B cell (primary cell): ENCODE measurements at regions not wholly inside any gene's neighbourhood (a gene's known extent, or its start where the extent isn't known, plus 50 kb on each side); places are given as distances from the start of the nearest gene placed in this dataset.

ENCODE experiments used
- ATAC-seq: fragments of 200-7000 bp; cut with Tn5 transposase; one replicate; pipeline ENCODE4 v1.10.0; 2021; ENCODE audit warnings: low read depth, mild to moderate bottlenecking, moderate number of reproducible peaks, moderate library complexity
- CTCF ChIA-PET: fragments of 350-600 bp; sonication (Branson Sonifier 250); formaldehyde crosslinking; loops from one replicate; lab custom pipeline; 2021; ENCODE audit warnings: antibody characterized with exemption, inconsistent platforms; lab: Charles Lee
- POLR2A ChIA-PET: fragments of 350-600 bp; sonication (Branson Sonifier 250); formaldehyde crosslinking; loops from one replicate; lab custom pipeline; 2021; ENCODE audit warnings: antibody characterized with exemption; lab: Charles Lee
- DNase-seq: peaks from one replicate; pipeline ENCODE4 v3.0.0; 2013
- H2AFZ ChIP-seq: 2 replicates; pipeline ENCODE4 v1.6.1; 2012; ENCODE audit warnings: mild to moderate bottlenecking, low read depth, low read length; ENCODE audit not compliant: insufficient read depth, poor library complexity, severe bottlenecking
- H3K27ac ChIP-seq, 2 donors: 1 replicate in 1 of 2; 2 replicates in 1 of 2; pipeline ENCODE4 v1.5.1; 2012 to 2013; ENCODE audit warnings: low read length in 2 of 2, mild to moderate bottlenecking in 2 of 2, moderate library complexity in 1 of 2
- H3K27me3 ChIP-seq, 4 experiments: fragments of 200-600 bp in 1 of 4; sonication (generic) in 1 of 4; replicated peaks in 1 of 4; 1 replicate in 2 of 4; 2 replicates in 2 of 4; pipeline versions ENCODE4 v1.6.1 to v1.7.0; 2013 to 2016; ENCODE audit warnings: low read length in 3 of 4, mild to moderate bottlenecking in 2 of 4, mixed read lengths in 1 of 4, moderate library complexity in 1 of 4; ENCODE audit not compliant: insufficient read depth in 4 of 4, control insufficient read depth in 3 of 4; ENCODE audit errors: control extremely low read depth in 1 of 4
- H3K36me3 ChIP-seq, 2 experiments: replicated peaks in 1 of 2; 1 replicate in 1 of 2; 2 replicates in 1 of 2; pipeline versions ENCODE4 v1.6.1 to v1.7.1; 2013; ENCODE audit warnings: low read length in 1 of 2; ENCODE audit not compliant: insufficient read depth in 2 of 2, control insufficient read depth in 1 of 2; ENCODE audit errors: control extremely low read depth in 1 of 2, extremely low read depth in 1 of 2
- H3K4me1 ChIP-seq, 2 donors: fragments of 200-600 bp in 1 of 2; sonication (generic) in 1 of 2; 1 replicate in 1 of 2; 2 replicates in 1 of 2; pipeline versions ENCODE4 v1.5.1 to v1.6.1; 2013 to 2017; ENCODE audit warnings: low read length in 2 of 2; ENCODE audit not compliant: control insufficient read depth in 2 of 2, insufficient read depth in 2 of 2
- H3K4me2 ChIP-seq: replicated peaks from 2 replicates; pipeline ENCODE3; 2012; ENCODE audit warnings: mild to moderate bottlenecking, low read depth, low read length; ENCODE audit not compliant: poor library complexity, severe bottlenecking
- H3K4me3 ChIP-seq, 5 experiments: fragments of 200-600 bp in 1 of 5; sonication (generic) in 1 of 5; 1 replicate in 3 of 5; 2 replicates in 2 of 5; pipeline versions ENCODE4 v1.5.1 to v1.7.0; 2011 to 2016; ENCODE audit warnings: low read length in 4 of 5, mild to moderate bottlenecking in 4 of 5, low read depth in 2 of 5, control low read depth in 1 of 5, moderate library complexity in 1 of 5; ENCODE audit not compliant: insufficient read depth in 1 of 5; ENCODE audit errors: control extremely low read depth in 1 of 5, extremely low read depth in 1 of 5
- H3K79me2 ChIP-seq: fragments of 200-600 bp; sonication (generic); one replicate; pipeline ENCODE4 v1.6.0; 2016; ENCODE audit warnings: low read length; ENCODE audit not compliant: control insufficient read depth, insufficient read depth
- H3K9ac ChIP-seq: fragments of 200-600 bp; sonication (generic); 2 replicates; pipeline ENCODE4 v1.6.1; 2017; ENCODE audit warnings: mild to moderate bottlenecking, low read length, moderate library complexity
- H3K9me3 ChIP-seq, 3 donors: one replicate each; pipeline versions ENCODE4 v1.6.1 to v1.7.1; 2013; ENCODE audit warnings: low read length in 2 of 3; ENCODE audit not compliant: control insufficient read depth in 2 of 3, insufficient read depth in 1 of 3; ENCODE audit errors: control extremely low read depth in 1 of 3
- H4K20me1 ChIP-seq: 2 replicates; pipeline ENCODE4 v1.6.0; 2012; ENCODE audit warnings: mild to moderate bottlenecking, low read length; ENCODE audit not compliant: insufficient read depth, control insufficient read depth, poor library complexity, severe bottlenecking
- H3K27ac Mint-ChIP-seq: one replicate; pipeline ENCODE4 v1.8.0; 2021; ENCODE audit warnings: mixed read lengths
- H3K27me3 Mint-ChIP-seq: one replicate; pipeline ENCODE4 v1.8.0; 2021; ENCODE audit warnings: mixed read lengths
- H3K4me1 Mint-ChIP-seq: one replicate; pipeline ENCODE4 v1.8.0; 2021; ENCODE audit warnings: mixed read lengths
- H3K4me3 Mint-ChIP-seq: one replicate; pipeline ENCODE4 v1.8.0; 2021; ENCODE audit warnings: mixed read lengths
- H3K9me3 Mint-ChIP-seq: one replicate; pipeline ENCODE4 v1.8.0; 2022; ENCODE audit warnings: mixed read lengths; ENCODE audit not compliant: insufficient read depth
- EZH2 ChIP-seq: IDR thresholded peaks from 2 replicates; pipeline ENCODE4 v1.6.1; 2012; ENCODE audit warnings: borderline replicate concordance, low read depth, mild to moderate bottlenecking, moderate library complexity, low read length; ENCODE audit not compliant: insufficient read depth, poor library complexity, severe bottlenecking
- WGBS: methylation state at CpG from one replicate; pipeline ENCODE4 v1.1.5; 2013; ENCODE audit warnings: missing lambda C conversion rate; ENCODE audit not compliant: insufficient coverage; 5-methylcytosine and 5-hydroxymethylcytosine counted together
- intact Hi-C: fragments of 100-400 bp; cut with micrococcal nuclease; formaldehyde crosslinking; loops from one replicate; pipeline ENCODE4 v1.10.0; 2022
- TF ChIP-seq, protein P1 (sequence below): fragments of 200-600 bp; IDR thresholded peaks from one replicate; pipeline ENCODE4 v1.8.0; 2022; ENCODE audit warnings: antibody characterized with exemption, mild to moderate bottlenecking

DNA sequence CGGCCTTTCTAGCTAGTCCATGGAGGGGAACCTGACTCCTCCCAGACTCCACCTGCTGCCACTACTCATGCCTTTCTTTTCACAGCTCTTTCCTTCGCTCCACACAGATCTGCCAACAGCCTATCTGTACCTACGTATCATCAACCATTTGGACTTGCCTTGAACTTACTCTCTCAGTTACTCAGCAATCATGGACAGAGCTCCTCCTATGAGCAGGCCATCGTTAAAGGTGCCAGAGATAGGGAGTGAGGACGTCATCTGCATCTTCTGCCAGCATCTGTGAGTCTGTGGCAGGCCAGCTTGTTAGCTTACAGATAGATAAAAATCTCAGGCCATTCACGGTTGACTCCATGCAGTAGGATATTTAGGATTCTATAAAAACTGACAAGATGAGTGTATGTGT lies 162.9 kb upstream of the ZBED5 start:
- no peaks in the 10 kb centered on the region for H3K9me3 Mint-ChIP-seq
- H3K4me2 ChIP-seq, result no peak overlapping the region
- H3K79me2 ChIP-seq, result no peaks in the 10 kb centered on the region
- intact Hi-C loops, result no loop called here
- TF ChIP-seq EZH2, result no peak
- TF ChIP-seq, protein P1, sequence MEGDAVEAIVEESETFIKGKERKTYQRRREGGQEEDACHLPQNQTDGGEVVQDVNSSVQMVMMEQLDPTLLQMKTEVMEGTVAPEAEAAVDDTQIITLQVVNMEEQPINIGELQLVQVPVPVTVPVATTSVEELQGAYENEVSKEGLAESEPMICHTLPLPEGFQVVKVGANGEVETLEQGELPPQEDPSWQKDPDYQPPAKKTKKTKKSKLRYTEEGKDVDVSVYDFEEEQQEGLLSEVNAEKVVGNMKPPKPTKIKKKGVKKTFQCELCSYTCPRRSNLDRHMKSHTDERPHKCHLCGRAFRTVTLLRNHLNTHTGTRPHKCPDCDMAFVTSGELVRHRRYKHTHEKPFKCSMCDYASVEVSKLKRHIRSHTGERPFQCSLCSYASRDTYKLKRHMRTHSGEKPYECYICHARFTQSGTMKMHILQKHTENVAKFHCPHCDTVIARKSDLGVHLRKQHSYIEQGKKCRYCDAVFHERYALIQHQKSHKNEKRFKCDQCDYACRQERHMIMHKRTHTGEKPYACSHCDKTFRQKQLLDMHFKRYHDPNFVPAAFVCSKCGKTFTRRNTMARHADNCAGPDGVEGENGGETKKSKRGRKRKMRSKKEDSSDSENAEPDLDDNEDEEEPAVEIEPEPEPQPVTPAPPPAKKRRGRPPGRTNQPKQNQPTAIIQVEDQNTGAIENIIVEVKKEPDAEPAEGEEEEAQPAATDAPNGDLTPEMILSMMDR, result no peak
- ATAC-seq, result no peak
- H3K27me3 Mint-ChIP-seq, result peaks cover 6% of the 10 kb centered on the region
- H3K4me3 ChIP-seq, result no peak overlapping the region
- H2AFZ ChIP-seq, result no peak overlapping the region
- H3K4me1 ChIP-seq, result no peaks in the 10 kb centered on the region
- H3K36me3 ChIP-seq, result no peaks in the 10 kb centered on the region
- POLR2A ChIA-PET, result interaction anchor here (0.7 kb wide), 1 partner anchor 47 kb away, joined by 10 read pairs; no protein-coding TSS in a partner anchor
- no peaks in the 10 kb centered on the region for H4K20me1 ChIP-seq
- DNase-seq, result no peak
- H3K9ac ChIP-seq, result no peak overlapping the region
- no peak overlapping the region for H3K27ac Mint-ChIP-seq
- H3K27ac ChIP-seq, result no peak overlapping the region
- CTCF ChIA-PET, result interaction anchor here (0.8 to 5.3 kb wide), 30 partner anchors 8 to 767 kb away, joined by 3 to 154 read pairs (median 4); partner anchors contain the start of gene CTR9
- peaks cover 8% of the 10 kb centered on the region for H3K4me1 Mint-ChIP-seq
- H3K27me3 ChIP-seq, result peaks cover 0 to 3% (median 0%) of the 10 kb centered on the region in 4 experiments
- WGBS, result 77% methylated on average over 5 of the region's 6 CpGs
- no peak overlapping the region for H3K4me3 Mint-ChIP-seq
- no peaks in the 10 kb centered on the region for H3K9me3 ChIP-seq

DNA sequence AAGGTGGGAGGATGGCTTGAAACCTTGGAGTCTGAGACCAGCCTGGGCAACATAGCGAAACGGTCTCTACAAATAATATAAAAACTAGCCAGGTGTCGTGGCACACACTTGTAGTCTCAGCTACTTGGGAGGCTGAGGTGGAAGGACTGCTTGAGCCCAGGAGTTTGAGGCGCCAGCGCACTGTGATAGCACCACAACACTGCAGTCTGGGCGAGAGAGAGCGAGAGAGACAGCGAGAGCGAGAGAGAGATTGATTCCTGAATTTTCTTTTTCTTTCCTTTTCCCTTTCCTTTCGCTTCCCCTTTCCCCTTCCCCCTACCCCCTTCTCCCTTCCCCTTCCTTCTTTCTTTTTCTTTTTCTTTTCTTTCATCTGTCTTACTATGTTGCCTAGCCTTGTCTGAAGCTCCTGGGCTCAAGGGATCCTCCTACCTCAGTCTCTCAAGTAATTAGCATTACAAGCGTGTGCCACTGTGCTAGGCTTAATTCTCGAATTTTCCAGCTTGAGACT lies 162.4 kb upstream of the ZBED5 start:
- no peak overlapping the region for H3K4me2 ChIP-seq
- no peaks in the 10 kb centered on the region for H3K79me2 ChIP-seq
- no peak overlapping the region for H2AFZ ChIP-seq
- H3K4me3 Mint-ChIP-seq, result no peak overlapping the region
- 96% methylated on average over 7 of the region's 12 CpGs for WGBS
- no peak for TF ChIP-seq EZH2
- TF ChIP-seq, protein P1, result no peak
- no peaks in the 10 kb centered on the region for H3K4me1 ChIP-seq
- no peaks in the 10 kb centered on the region for H3K9me3 Mint-ChIP-seq
- no peak overlapping the region for H3K27ac Mint-ChIP-seq
- peaks cover 6% of the 10 kb centered on the region for H3K27me3 Mint-ChIP-seq
- ATAC-seq, result no peak
- peaks cover 8% of the 10 kb centered on the region for H3K4me1 Mint-ChIP-seq
- no peak overlapping the region for H3K9ac ChIP-seq
- H4K20me1 ChIP-seq, result no peaks in the 10 kb centered on the region
- ChIA-PET CTCF (interaction anchor here (0.8 to 5.3 kb wide), 22 partner anchors 8 to 768 kb away, joined by 3 to 154 read pairs (median 4); partner anchors contain the start of gene CTR9), POLR2A (interaction anchor here (0.7 kb wide), 1 partner anchor 46 kb away, joined by 10 read pairs; no protein-coding TSS in a partner anchor)
- H3K9me3 ChIP-seq, result no peaks in the 10 kb centered on the region
- peaks cover 0 to 3% (median 0%) of the 10 kb centered on the region in 4 experiments for H3K27me3 ChIP-seq
- DNase-seq, result no peak
- no peaks in the 10 kb centered on the region for H3K36me3 ChIP-seq
- intact Hi-C loops, result no loop called here
- no peak overlapping the region for H3K4me3 ChIP-seq
- H3K27ac ChIP-seq, result no peak overlapping the region
